NCI-H774 (cell line): ENCODE measurements at regions not wholly inside any gene's neighbourhood (a gene's known extent, or its start where the extent isn't known, plus 50 kb on each side); places are given as distances from the start of the nearest gene placed in this dataset.
"Not testable (repeated sequence)": the region's sequence is repeated elsewhere in the genome, so short reads cannot be mapped to it uniquely, and the experiment has no call there.

Source experiments
- DNase-seq: peaks from one replicate; lab custom pipeline; 2025; lab: John Stamatoyannopoulos, UW

DNA sequence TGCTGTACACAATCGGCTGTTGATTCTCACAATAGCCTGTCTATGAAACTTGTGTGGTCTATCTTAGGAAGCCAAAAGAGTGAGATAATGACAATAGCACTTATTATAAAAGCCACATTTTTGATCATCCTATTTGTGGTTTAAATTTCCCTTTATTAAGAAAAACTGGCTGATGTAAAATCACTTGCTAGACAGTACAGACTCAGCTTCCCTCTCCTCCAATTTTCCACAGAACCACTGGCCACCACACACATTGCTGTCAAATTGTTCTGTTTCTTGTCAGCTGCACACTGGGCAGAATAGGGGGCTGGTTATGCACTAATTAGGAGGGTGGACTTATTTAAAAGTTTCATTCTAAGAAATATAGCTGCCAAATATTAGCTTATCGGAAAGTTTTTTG, 425.9 kb downstream of the EPHA3 start:
- no peak for DNase-seq

- DNase-seq: not testable (repeated sequence)
Measured at GRCh38 chr3:89554587-89554986, 447.2 kb downstream of the EPHA3 start.

DNA sequence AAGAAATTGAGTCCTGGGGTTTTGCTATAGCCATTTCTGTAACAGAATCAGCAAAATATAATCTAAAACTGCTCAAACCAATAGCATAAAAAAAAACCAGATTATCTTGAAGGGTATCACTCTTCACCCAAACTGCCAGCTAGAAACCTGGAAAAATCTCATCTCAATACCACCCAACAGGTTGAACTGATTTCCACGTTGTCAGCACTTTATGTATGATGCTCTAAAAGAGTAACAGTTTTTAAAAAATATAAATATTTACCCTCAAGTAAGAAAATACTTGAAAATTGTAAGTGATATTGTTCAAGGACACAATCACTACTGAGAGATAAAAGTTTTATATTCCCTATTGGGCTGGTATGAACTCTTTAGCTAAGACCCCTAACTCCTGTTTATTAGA, 451.3 kb downstream of the EPHA3 start:
- DNase-seq: no peak

- no peak for DNase-seq
Measured at GRCh38 chr3:89560568-89560967, 453.1 kb downstream of the EPHA3 start.

DNA sequence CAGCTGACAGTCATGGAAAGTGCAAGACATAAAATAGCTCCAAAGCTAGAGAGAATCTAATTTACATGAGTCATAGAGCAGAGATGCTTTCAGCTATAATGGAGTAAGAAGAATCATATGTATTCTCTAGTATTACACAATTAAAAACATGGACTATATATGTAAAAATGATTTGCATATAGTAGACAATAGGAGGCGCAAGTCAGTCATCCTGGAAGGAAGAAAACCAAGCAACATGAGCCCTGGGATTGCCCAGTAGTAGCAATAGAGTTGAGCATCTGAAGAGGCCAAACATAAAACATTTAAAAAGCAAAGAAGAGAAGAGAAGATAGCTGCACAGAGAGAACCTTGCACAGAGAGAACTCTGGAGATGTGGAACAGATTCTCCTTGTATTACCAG, 455.0 kb downstream of the EPHA3 start:
- DNase-seq: no peak

DNA sequence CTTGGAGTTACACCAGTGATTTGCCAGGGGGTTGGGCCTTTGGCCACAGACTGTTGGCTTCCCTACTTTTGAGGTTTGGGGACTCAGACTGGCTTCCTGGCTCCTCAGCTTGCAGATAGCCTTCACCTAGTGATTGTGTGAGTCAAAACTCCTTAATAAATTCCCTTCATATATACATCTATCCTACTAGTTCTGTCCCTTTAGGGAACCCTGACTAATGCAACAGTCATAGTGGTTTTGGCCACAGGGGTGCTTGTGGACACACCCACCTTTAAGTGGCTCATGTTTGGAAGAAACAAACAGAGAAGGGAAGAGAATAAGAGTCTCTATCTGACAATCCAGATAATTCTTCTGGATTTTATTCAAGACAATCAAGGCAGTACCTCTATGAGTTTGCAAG, 457.7 kb downstream of the EPHA3 start:
- no peak for DNase-seq

DNA sequence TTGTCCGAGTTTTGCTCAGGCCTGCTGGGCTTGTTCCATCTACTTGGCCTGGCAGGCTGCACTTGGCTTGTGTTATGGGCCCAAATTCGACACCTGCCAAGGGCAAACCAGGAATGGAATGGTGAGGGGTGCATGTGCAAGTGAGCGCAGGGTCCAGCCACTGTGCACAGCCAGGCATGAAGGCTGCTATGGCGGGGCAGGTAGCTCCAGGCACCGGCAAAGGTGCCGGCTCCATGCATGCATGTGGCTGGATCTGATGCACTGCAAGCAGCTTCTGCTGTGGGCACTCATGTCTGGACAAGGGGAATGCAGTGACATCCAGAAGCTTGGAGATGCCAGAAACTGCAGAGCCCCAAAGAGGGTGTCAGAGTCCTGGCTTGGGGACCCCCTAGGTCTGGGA, 463.0 kb downstream of the EPHA3 start:
- DNase-seq: no peak

DNA sequence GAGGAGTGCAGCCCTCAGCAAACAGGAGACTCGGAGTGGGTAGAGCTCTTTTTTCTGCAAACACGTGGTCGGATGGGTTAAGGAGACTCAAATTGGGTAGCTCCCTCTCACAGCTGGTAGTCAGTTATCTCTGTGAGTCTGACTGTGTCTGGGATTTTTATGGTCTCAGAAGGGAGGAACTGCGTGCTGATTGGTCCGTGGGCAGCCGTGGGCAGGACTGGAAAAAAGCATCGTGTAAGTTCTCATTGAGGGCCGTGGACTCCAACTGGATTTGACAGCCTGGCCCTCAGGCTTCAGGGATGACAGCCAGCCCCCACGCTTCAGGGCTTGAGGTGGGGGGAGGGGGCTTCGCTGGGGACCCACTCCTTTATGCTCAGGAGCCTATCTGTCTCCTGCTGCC, 463.9 kb downstream of the EPHA3 start:
- DNase-seq: no peak

GRCh38 chr3:89571707-89572106, 464.3 kb downstream of the EPHA3 start:
- no peak for DNase-seq

DNA sequence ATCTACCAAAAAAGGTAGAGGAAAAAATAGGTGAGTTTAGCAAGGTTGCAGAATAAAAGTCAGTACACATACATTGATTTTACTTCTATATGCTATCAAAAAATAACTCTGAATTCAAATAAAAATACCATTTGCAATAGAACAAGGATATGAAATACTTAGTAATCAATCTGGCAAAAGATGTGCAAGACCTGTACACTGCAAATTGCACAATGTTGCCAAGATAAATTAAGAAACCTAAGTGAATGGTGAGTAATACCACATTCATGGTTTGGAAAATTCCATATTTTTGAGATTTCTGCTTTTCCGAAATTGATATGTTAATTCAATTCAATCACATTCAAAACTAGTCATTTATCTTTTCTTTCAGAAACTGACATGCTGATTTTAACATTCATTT, 464.8 kb downstream of the EPHA3 start:
- DNase-seq: no peak

GRCh38 chr3:89576417-89576816, 469.0 kb downstream of the EPHA3 start:
- no peak for DNase-seq

DNA sequence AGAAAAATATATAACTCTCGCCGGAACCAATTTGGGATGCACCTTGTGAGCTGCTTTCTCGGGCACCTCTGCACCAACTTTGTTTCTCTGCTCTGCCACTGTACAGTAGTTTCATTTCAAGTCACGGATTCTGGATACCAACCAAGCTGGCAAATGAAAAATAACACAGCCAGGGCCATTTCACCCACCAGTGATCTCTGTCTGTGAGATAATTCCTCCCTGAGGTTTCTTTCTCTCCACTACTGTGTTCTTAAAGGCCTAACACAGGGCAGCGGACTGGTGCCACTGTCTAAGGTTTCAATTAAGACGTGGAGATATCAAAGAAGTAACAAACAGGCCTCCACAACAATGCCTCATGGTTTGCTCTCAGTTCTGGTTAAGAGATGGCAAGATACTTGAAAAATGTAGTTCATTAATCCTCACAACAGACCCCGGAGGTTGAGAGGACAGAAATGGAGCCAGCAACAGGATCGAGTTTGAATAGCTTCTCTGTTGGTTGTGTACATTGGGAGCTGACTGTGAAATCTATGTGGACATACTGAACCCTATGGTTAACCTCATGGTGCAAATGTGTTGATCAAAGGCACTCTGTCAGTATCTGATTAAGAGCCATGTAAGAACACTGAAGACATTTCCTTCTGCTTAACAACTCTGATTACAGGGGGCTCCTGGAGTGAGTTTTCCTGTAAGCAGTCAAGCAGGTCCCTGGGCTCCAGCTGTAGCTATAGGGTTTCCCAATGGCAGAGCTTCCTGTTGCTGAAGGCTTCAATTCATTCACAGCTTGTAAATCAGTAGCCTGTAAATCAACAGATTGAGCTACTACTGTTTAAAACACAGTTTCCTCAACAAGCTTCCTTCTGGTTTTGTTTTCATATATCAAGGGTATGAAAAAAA, 470.5 kb downstream of the EPHA3 start:
- no peak for DNase-seq

DNA sequence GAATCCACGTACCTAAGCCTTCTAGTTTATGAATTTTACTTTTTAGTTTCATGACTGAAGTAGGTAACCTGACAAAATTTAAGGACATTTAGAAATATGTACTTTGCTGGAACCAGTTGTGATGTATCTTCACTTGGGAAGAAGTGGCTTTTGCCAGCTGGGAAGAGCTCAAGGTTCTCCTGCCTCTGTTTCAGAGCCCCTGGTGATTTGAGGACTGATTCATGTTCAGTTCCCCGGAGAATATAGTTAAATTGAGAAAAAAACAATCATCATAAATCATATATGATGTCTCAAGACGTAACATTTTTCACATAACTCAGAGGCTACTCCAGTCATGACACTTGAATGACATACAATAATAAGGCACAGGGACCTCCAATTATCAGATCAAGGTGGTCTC, 473.4 kb downstream of the EPHA3 start:
- DNase-seq: no peak

GRCh38 chr3:89584398-89584797, 477.0 kb downstream of the EPHA3 start:
- no peak for DNase-seq

GRCh38 chr3:89586256-89586655, 478.8 kb downstream of the EPHA3 start:
- DNase-seq: no peak

DNA sequence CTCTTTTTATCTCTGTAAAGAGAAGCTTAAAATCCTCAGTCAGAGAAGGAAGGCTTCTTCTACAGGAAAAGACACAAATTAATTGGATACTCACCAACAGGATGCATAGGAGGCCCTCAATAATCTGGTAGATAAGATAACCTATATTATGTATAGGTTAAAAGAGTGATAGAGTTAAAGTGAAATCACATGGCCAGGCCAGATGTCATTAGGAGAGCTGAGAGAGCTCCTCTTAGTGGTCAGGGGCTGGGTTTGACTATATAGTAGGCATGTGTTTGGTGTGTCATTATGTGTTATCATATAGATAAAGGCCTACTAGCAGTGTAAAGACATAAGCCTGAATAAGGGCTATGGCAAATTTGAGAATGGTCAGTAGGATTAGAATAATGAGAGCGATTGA, 479.3 kb downstream of the EPHA3 start:
- no peak for DNase-seq

DNA sequence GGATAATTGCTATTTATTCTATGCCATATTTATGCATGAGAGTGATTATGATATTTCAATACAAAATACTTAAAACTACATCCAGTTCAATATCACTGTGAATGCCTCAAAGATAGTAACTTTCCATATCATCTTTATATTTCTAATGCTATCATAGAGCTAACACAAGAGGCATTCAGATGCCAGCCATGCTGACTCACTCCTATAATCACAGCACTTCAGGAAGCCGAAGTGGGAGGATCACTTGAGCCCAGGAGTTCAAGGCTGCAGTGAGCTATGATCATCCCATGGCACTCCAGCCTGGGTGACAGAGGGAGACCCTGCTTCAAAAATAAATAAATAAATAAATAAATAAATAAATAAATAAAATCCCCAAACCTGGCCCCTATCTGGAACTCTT, 498.7 kb downstream of the EPHA3 start:
- no peak for DNase-seq

- no peak for DNase-seq
Measured at GRCh38 chr3:89612027-89612426, 504.6 kb downstream of the EPHA3 start.

GRCh38 chr3:89613241-89613640, 505.8 kb downstream of the EPHA3 start:
- no peak for DNase-seq

- DNase-seq: no peak
Measured at GRCh38 chr3:89617706-89618105, 510.3 kb downstream of the EPHA3 start.

GRCh38 chr3:89619263-89619662, 511.8 kb downstream of the EPHA3 start:
- DNase-seq: no peak

- no peak for DNase-seq
Measured at GRCh38 chr3:89622063-89622700, 514.8 kb downstream of the EPHA3 start.

DNA sequence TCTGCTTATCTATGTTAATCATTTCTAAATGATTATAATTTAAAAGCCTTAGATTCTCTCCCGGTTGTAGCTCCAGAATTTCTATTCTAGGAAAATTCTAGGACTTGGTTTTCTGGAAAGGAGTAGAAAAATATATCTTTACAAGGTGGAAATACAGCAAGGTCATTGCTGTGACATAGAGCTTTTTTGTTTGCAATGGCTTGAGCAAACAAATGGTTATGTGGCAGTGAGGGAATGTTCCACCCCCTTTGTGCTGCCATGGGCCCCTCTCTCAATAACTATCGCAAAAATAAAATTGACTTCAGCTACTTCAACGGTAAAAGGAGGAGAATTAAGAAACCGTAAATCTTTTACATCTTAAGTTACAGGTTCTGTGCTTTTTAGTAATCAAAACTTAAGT, 517.1 kb downstream of the EPHA3 start:
- no peak for DNase-seq

DNA sequence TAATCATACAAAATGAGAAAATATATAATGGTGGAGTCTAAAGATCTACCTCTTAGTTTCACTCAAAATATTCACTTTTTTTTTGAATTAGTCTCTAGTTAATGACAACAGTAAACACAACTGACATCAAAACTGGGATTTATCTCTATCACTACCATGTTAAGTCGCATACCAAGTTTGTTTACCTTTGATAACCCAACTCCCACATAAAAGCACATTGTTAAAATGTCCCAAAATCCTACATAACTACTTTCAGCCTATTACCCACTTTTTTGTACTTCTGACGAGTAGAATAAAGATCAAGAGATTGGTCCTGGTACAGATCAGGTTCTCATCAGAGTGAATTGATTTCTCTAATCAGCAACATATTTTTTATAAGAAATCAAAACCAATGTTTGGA, 518.5 kb downstream of the EPHA3 start:
- DNase-seq: no peak
